ENCODE measurements at regions not wholly inside any gene's neighbourhood (a gene's known extent, or its start where the extent isn't known, plus 50 kb on each side); places are given as distances from the start of the nearest gene placed in this dataset.
"Not testable (repeated sequence)": the region's sequence is repeated elsewhere in the genome, so short reads cannot be mapped to it uniquely, and the experiment has no call there.

DNA sequence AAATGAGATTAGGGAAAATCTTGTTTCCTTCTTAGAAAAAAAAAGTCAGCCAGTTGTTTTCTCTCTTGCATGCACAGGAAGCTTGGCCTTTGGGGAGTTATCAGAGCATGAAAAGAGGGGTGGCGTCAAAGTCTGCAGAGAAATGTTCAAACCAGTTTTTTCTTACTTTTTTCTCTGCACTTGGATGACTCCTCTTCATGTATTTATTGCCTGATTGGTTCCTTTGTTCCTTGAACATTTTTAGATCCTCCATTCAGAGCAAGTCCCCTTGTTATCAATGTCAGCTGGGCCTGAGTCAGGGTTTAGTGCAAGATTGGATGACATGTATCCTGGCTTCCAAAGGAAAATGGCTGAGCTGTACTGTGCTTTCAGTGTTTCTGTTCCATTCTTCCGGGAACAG lies 392.6 kb upstream of the BRINP1 start:
- DNase-seq (ENCODE audit: low read depth), result no peak

GRCh38 chr9:119758990-119759389 lies 389.8 kb upstream of the BRINP1 start:
- no peak for DNase-seq (ENCODE audit: low read depth)

- DNase-seq (ENCODE audit: low read depth), result no peak
Observed at GRCh38 chr9:119758241-119758640, 389.0 kb upstream of the BRINP1 start.

GRCh38 chr9:119739476-119739875 lies 370.2 kb upstream of the BRINP1 start:
- DNase-seq (ENCODE audit: low read depth), result no peak

DNA sequence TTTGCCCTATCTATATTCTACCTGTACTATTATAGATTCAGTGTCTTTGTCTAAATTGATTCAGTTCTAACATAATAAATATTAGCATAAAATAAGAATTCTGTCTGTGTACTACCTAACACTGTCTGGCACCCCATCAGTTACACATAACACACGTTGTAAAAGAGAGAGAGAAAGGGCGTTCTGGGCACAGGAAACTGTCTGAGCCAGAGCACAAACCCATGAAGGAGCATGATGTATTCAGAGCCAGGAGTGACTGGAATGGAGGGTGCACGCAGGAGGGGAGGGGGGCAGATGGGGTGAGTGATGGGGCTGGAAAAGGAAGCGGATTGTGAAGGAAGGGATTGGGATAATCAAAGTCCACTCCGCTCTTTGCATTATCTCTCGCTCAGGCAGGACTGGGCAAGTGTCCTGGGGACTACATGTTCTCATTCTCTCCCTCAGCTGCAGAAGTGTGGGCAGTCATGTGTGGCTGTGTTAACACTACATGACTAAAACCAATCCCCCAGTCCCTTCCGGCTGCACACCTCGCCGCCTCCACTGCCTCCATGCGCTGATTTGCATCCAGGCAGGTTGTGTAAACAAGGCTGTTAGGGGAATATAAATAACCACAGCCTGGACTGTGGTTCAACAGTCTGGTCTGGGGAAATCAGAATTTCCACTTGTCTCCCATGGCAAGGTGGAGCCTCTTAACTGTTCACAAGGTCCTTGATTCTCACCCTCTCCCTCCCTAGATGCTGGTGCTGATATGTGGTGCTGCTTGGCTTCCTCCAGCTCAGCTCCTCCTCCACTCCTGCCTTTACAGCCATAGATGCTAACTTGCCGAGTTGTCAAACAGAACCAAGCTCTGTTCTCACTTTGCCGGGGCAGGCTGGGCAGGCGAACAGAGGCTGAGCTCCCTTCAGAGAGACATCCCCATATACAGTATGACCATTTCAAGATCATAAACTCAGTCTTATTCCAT lies 367.5 kb upstream of the BRINP1 start:
- no peak for DNase-seq (ENCODE audit: low read depth)

DNA sequence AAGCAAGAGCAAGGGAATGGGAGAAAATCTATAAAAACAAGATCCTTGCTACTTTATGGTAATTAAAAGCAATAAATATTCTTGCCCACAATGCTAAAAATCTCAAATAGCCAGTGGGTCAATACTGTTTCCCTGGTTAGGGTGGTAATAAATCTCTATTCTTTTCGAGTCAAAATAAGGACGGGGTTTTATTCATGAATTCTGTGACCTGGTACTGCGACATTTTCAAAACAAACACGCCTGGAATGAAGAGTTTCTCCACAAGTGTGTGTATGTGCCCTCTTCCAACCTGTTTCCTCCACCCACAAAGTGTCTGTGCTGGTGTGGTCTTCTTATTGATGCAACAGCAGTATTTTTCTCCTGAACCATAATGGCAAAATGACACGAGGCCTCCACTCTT lies 358.8 kb upstream of the BRINP1 start:
- DNase-seq (ENCODE audit: low read depth), result no peak

DNA sequence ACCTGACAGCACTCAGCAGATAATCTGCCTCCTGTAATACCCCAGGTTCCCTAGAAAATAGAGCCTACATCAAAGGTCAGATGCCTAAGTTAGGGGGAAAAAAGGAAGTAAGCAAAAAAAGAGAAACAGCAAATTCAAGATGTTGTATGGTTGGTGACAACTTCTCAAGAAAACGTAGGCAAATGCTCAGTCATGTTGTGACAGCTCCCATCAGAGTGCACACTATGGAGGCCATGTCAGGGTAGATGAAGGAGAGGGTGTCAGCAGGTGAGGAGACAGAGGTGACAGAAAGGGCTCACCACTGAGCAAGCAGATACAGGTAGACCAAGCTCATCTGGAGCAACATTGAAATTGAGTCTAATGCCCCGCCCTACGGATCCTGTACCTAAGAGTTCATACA lies 356.8 kb upstream of the BRINP1 start:
- DNase-seq (ENCODE audit: low read depth), result no peak

DNA sequence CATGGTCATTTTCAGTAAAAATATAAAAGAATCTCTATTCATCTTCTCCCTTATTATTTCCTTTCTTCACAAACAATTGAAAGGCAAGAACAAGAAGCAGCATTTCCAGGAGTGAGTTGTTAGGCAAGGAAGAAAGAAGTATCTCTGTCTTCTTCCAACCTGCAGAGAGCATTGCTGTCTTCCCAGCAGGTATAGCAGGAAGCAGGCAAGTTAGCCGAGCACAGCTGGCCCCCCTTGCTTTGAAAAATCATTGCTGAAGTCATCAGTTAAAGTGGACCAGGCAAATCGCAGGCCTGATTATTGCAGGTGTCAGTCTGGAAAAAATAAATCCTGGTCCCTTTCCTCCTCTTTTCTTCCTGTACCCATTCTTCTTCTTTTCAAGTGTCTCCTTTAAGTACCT lies 353.1 kb upstream of the BRINP1 start:
- no peak for DNase-seq (ENCODE audit: low read depth)

DNA sequence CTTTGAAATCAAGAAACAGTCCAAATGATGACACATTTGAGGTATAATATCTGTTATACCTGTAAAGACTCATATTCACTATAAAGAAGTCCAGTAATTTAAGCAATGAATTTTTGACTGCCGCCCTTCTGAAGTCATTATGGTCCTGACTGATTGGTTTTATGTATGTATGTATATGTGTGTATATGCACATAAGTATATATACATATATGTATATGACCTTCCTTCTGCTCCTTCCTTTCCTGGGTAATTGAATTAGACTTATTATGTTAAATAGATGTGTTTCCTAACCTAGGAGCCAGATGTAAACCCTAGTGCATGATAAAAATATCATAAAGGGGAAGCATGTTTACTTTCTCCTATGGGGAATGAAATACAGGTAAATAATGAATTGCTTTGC lies 343.1 kb upstream of the BRINP1 start:
- no peak for DNase-seq (ENCODE audit: low read depth)

- no peak for DNase-seq (ENCODE audit: low read depth)
Observed at GRCh38 chr9:119709431-119709830, 340.2 kb upstream of the BRINP1 start.

DNA sequence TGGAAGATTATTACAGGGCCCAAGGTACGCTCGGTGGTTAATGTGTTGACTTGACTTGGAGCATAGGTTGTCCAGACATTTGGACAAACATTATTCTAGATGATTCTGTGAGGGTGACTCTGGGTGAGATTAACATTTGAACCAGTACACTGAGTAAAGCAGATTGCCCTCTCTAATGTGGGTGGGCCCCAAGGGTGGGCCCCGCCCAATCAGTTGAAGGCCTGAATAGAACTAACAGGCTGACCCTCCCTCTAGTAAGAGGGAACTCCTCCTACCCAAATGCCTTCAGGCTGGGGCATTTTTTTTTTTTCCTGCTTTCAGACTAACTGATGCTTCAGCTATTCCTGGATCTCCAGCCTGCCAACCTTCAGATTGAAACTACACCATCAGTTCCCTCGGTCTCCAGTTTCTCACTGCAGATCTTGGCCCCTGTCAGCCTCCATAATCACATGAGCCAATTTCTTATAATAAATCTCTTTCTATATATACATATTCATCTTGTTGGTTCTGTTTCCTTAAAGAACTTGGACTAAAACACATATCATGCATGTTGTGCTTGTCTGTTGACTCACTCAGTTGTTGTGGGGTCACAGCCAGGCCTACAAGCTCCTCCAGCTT lies 338.1 kb upstream of the BRINP1 start:
- DNase-seq (ENCODE audit: low read depth), result no peak

DNA sequence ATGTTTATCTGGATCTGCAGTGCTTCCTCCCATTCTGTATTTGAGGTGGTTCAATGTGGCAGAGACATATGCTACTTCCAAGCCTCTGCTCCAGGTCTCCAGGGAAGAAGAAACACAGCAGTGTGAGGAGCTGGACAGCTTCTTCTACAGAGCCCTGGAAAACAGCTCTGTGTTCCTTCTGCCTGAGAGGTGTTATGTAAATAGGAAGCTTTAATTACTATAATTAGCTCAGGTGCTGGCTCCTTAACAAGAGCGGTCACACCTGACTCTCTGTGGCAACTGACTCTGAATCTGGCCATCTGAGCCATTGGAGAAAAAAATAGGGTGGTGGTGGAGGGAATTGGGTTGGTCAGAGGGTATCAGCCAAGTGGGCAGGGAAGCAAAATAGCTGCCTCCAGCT lies 332.4 kb upstream of the BRINP1 start:
- no peak for DNase-seq (ENCODE audit: low read depth)

DNA sequence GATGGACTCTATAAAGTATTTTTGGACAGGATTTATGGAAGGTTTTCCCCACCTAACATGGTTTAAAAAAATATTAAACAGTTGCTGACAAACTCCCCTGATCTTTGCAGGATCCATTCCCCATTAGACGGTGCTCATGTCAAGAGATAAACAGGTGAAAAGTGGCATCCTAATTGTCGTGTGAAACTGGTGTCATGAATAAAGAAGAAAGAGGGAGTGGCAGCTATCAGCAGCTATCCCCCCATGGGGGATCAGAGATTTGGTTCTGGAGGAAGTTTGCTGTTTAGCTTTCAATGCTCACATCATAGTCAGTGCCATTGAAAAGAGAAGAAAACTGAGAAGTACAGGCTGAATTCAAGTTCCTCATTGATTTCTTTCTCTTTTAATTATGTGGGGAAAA lies 329.3 kb upstream of the BRINP1 start:
- no peak for DNase-seq (ENCODE audit: low read depth)

GRCh38 chr9:119697996-119698395 lies 328.8 kb upstream of the BRINP1 start:
- DNase-seq (ENCODE audit: low read depth), result no peak

- no peak for DNase-seq (ENCODE audit: low read depth)
Observed at GRCh38 chr9:119689879-119690278, 320.6 kb upstream of the BRINP1 start.

GRCh38 chr9:119688547-119688946 lies 319.3 kb upstream of the BRINP1 start:
- DNase-seq (ENCODE audit: low read depth), result no peak

DNA sequence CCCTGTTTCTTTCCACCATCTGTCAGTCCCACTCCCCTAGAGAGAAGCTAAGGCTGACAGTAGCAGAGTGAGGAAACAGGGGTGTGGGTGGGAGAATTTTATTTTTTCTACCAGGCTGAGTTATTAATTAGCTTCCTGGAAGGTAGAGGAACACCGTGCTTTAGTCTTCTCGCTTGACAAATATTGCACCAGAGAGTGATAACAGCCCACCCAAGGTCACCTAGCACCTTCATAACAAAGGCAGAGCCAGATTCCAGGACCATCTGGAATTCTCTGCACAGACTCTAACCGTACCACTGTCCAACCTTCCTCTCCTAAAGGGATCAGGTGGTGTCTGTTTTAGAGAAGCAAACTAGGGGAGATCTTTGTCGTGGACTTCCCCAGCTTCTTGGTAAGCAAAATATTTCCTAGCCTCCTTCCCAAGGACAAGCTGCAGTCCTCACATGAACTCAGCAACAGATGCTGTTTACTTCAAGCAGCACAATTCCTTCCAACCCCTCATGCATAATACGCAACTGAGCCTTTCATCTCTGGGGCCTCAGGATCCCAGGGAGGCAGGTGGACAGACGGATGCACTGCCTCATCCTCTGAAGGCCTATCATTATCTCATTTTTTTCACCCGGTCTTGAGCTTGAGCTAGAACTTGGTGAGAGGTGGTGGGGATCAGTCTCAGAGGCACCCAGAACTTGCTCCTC lies 308.7 kb upstream of the BRINP1 start:
- DNase-seq (ENCODE audit: low read depth), result no peak

DNA sequence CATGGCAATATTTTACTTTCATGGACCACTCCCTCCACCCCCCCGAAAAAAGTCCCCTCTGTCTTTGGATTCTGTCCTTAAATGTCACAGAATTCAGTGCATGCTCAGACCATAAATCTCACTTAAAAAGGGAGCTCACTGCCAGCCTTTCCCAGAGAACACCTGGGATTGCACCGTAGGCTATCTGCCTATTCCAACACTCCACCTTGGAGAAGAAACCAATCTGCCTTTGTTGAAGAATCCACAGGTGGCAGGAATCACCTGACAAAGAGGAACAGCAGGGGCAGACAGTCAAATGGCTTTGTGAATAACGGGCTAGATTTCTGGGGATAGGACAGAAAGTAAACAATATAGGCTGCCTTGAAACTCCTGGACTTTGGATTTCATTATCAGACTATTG lies 306.7 kb upstream of the BRINP1 start:
- DNase-seq (ENCODE audit: low read depth), result no peak

DNA sequence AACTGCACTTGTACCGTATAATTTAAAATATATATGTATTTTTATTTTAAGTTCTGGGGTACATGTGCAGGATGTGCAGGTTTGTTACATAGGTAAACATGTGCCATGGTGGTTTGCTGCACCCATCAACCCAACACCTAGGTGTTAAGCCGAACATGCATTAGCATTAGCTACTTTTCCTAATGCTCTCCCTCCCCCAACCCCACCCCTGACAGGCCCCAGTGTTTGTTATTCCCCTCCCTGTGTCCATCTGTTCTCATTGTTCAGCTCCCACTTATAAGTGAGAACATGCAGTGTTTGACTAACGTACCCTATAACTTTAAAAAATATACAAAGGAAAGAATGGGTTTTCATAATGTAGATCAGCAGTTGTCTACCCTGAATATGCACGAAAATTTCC lies 303.5 kb upstream of the BRINP1 start:
- DNase-seq (ENCODE audit: low read depth), result not testable (repeated sequence)

GRCh38 chr9:119667916-119668315 lies 298.7 kb upstream of the BRINP1 start:
- DNase-seq (ENCODE audit: low read depth), result no peak

DNA sequence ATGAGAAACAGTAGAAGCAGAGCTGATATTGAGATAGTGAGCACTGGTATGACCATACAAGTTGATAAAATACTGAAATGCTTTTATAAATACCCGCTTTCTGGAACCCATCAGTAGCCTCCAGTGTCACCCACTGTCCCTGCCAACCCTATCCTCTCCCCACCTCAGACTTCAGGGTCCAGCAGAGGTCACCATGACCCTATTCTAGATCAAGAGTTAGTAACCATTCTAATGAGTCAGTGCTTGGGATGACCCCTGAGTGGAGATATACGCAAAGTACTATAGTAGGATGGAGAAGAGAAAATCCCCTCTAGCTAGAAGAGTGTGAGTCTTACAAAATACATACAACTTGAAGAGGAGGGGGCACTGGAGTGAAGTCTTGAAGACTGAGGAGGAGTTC lies 297.9 kb upstream of the BRINP1 start:
- DNase-seq (ENCODE audit: low read depth), result no peak

DNA sequence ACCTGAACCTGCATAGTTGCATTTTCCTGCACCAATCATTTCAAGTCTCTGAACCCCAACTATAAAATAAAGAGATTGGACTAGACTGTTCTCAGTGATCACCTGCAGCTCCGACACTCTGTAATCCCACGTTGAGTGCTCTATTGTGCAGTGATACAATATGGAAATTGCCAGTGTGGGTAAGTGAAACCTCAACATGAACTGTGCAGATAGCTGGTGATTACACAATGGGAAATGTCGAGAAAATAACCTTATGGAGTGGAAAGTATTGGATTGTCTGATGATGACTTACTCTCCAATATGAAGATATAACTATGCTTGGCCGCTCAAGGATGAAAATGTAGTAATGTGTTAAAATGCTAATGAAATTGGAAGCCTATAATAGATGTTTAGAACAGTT lies 293.1 kb upstream of the BRINP1 start:
- DNase-seq (ENCODE audit: low read depth), result no peak

GRCh38 chr9:119652931-119653330 lies 283.7 kb upstream of the BRINP1 start:
- DNase-seq (ENCODE audit: low read depth), result no peak

Measured in RPMI7951 (cell line).